ENCODE measurements at regions not wholly inside any gene's neighbourhood (a gene's known extent, or its start where the extent isn't known, plus 50 kb on each side); places are given as distances from the start of the nearest gene placed in this dataset.

GRCh38 chr3:59609657-59610348, 560.0 kb upstream of the CFAP20DC start:
- CTCF ChIA-PET: interaction anchor here (1.2 kb wide), 1 partner anchor 34 kb away, joined by 4 read pairs; no protein-coding TSS in a partner anchor
- H3K27ac Mint-ChIP-seq: no peak overlapping the region
- intact Hi-C loops (cut with micrococcal nuclease): no loop called here
- H3K4me3 Mint-ChIP-seq: no peak overlapping the region
- TF ChIP-seq CTCF (IDR thresholded peaks at IDR 0.05): no peak
- DNase-seq (no peak), ATAC-seq (no peak)
- no peaks in the 10 kb centered on the region for H3K36me3 Mint-ChIP-seq (ENCODE audit: low read depth)
- POLR2A ChIA-PET: no interaction called here
- H3K4me1 Mint-ChIP-seq (ENCODE audit: low read depth): no peaks in the 10 kb centered on the region
- no peaks in the 10 kb centered on the region for H3K27me3 Mint-ChIP-seq
- H3K9me3 Mint-ChIP-seq: no peaks in the 10 kb centered on the region

- no peaks in the 10 kb centered on the region for H3K36me3 Mint-ChIP-seq (ENCODE audit: low read depth)
- ChIA-PET CTCF (no interaction called here), POLR2A (interaction anchor here (0.6 kb wide), 1 partner anchor 473 kb away, joined by 3 read pairs; no protein-coding TSS in a partner anchor)
- intact Hi-C loops (cut with micrococcal nuclease): no loop called here
- no peaks in the 10 kb centered on the region for H3K27me3 Mint-ChIP-seq
- H3K4me1 Mint-ChIP-seq (ENCODE audit: low read depth): no peaks in the 10 kb centered on the region
- no peak overlapping the region for H3K4me3 Mint-ChIP-seq
- TF ChIP-seq CTCF (IDR thresholded peaks at IDR 0.05): no peak
- H3K9me3 Mint-ChIP-seq: no peaks in the 10 kb centered on the region
- H3K27ac Mint-ChIP-seq: no peak overlapping the region
- ATAC-seq (no peak), DNase-seq (no peak)
Observed at GRCh38 chr3:59608356-59608755, 558.5 kb upstream of the CFAP20DC start.

GRCh38 chr3:59607656-59608055, 557.8 kb upstream of the CFAP20DC start:
- no peak for TF ChIP-seq CTCF (IDR thresholded peaks at IDR 0.05)
- DNase-seq (no peak), ATAC-seq (no peak)
- Mint-ChIP-seq H3K4me1 (ENCODE audit: low read depth) (no peaks in the 10 kb centered on the region), H3K4me3 (no peak overlapping the region), H3K36me3 (ENCODE audit: low read depth) (no peaks in the 10 kb centered on the region), H3K27ac (no peak overlapping the region), H3K27me3 (no peaks in the 10 kb centered on the region), H3K9me3 (no peaks in the 10 kb centered on the region)
- ChIA-PET POLR2A (interaction anchor here (0.6 kb wide), 1 partner anchor 473 kb away, joined by 3 read pairs; no protein-coding TSS in a partner anchor), CTCF (no interaction called here)
- intact Hi-C loops (cut with micrococcal nuclease): no loop called here

DNA sequence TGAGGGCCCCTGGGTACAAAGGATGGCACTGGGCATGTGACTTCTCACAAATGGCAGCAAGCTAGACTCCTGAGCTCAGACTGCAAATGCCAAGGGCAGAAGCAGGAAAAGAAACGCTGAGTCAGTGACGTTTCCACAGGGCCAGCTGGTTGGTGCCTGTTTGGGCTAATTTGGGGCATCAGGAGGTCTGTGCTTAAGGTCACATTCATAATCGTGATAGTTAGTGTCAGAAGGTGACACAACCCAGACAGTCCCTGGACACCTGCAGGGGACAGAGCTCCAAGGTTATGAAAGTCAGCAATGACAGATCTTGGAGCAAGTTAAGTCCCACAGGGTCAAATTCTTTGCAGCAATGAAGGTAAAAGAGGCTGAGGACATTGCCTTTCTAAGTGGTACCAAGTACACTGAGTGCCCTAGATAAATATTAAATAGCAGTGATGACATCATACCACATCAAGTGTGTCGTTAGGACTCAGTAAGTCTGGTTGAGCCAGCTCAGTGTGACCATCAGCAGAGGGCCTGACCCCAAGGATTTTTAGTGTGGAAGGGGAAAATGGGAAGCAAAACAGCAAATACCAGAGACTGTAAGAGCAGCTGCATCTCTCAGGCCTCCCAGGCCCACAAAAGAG, 556.9 kb upstream of the CFAP20DC start:
- Mint-ChIP-seq H3K4me3 (no peak overlapping the region), H3K4me1 (ENCODE audit: low read depth) (no peaks in the 10 kb centered on the region), H3K27ac (no peak overlapping the region), H3K27me3 (no peaks in the 10 kb centered on the region), H3K36me3 (ENCODE audit: low read depth) (no peaks in the 10 kb centered on the region), H3K9me3 (no peaks in the 10 kb centered on the region)
- ChIA-PET POLR2A (no interaction called here), CTCF (no interaction called here)
- DNase-seq (no peak), ATAC-seq (no peak)
- intact Hi-C loops (cut with micrococcal nuclease): no loop called here
- no peak for TF ChIP-seq CTCF (IDR thresholded peaks at IDR 0.05)

- ChIA-PET POLR2A (no interaction called here), CTCF (no interaction called here)
- H3K4me1 Mint-ChIP-seq (ENCODE audit: low read depth): no peaks in the 10 kb centered on the region
- intact Hi-C loops (cut with micrococcal nuclease): no loop called here
- no peak for TF ChIP-seq CTCF (IDR thresholded peaks at IDR 0.05)
- H3K4me3 Mint-ChIP-seq: no peak overlapping the region
- no peak for DNase-seq
- H3K27ac Mint-ChIP-seq: no peak overlapping the region
- no peaks in the 10 kb centered on the region for H3K9me3 Mint-ChIP-seq
- no peaks in the 10 kb centered on the region for H3K27me3 Mint-ChIP-seq
- no peak for ATAC-seq
- no peaks in the 10 kb centered on the region for H3K36me3 Mint-ChIP-seq (ENCODE audit: low read depth)
Observed at GRCh38 chr3:59605944-59606534, 556.2 kb upstream of the CFAP20DC start.

Measured in activated CD8-positive, alpha-beta T cell treated with anti-CD3 and anti-CD28 coated beads for 36 hours (primary cell).